SU-DHL-6 (cell line): ENCODE measurements at regions not wholly inside any gene's neighbourhood (a gene's known extent, or its start where the extent isn't known, plus 50 kb on each side); places are given as distances from the start of the nearest gene placed in this dataset.
"Not testable (repeated sequence)": the region's sequence is repeated elsewhere in the genome, so short reads cannot be mapped to it uniquely, and the experiment has no call there.

Source experiments
- H2AFZ ChIP-seq: fragments of 200-600 bp; sonication (generic); 2 replicates; pipeline ENCODE4 v1.6.1; 2014; ENCODE audit warnings: low read depth, mild to moderate bottlenecking, moderate library complexity, mixed read lengths, antibody characterized with exemption, low read length; ENCODE audit not compliant: severe bottlenecking
- H3F3A ChIP-seq: fragments of 200-600 bp; shearing (Covaris generic); 2 replicates; pipeline ENCODE4 v1.6.0; 2016; ENCODE audit warnings: antibody characterized with exemption, mild to moderate bottlenecking; ENCODE audit not compliant: insufficient read depth
- H3K27ac ChIP-seq: fragments of 200-600 bp; sonication (generic); 2 replicates; pipeline ENCODE4 v1.5.1; 2016; ENCODE audit warnings: low read depth, mild to moderate bottlenecking, low read length, moderate library complexity, mixed read lengths
- H3K27me3 ChIP-seq: fragments of 200-600 bp; sonication (generic), shearing (Covaris generic); 2 replicates; pipeline ENCODE4 v1.6.0; 2014; ENCODE audit warnings: mild to moderate bottlenecking, low read length
- H3K36me3 ChIP-seq: fragments of 200-600 bp; sonication (generic); 2 replicates; pipeline ENCODE4 v1.6.1; 2014; ENCODE audit warnings: mild to moderate bottlenecking, low read length, mixed read lengths
- H3K4me2 ChIP-seq: fragments of 300-600, 200-600 bp; shearing (Covaris generic), sonication (generic); 2 replicates; pipeline ENCODE4 v1.6.0; 2014; ENCODE audit warnings: low read length, low read depth, mild to moderate bottlenecking; ENCODE audit not compliant: poor library complexity, severe bottlenecking
- H3K4me3 ChIP-seq: fragments of 200-600 bp; sonication (generic); 2 replicates; pipeline ENCODE4 v1.5.1; 2014; ENCODE audit warnings: antibody characterized with exemption, low read length, mild to moderate bottlenecking, mixed read lengths; ENCODE audit not compliant: insufficient read depth, poor library complexity, severe bottlenecking
- H3K79me2 ChIP-seq: fragments of 200-600 bp; sonication (generic); 2 replicates; pipeline ENCODE4 v1.6.1; 2014; ENCODE audit warnings: mild to moderate bottlenecking, low read length, moderate library complexity; ENCODE audit not compliant: insufficient read depth
- H3K9ac ChIP-seq: fragments of 200-600 bp; sonication (generic); 2 replicates; pipeline ENCODE4 v1.7.0; 2014; ENCODE audit warnings: mild to moderate bottlenecking, low read length
- H3K9me2 ChIP-seq: fragments of 200-600 bp; sonication (generic); replicated peaks from 2 replicates; pipeline ENCODE4 v1.6.1; 2014; ENCODE audit warnings: low read length; ENCODE audit not compliant: insufficient read depth
- H3K9me3 ChIP-seq: fragments of 200-600 bp; sonication (generic); 2 replicates; pipeline ENCODE4 v1.6.1; 2014; ENCODE audit warnings: low read length, mixed read lengths; ENCODE audit not compliant: insufficient read depth
- H4K20me1 ChIP-seq: fragments of 200-600 bp; sonication (generic); 2 replicates; pipeline ENCODE4 v1.6.1; 2014; ENCODE audit warnings: low read depth, mild to moderate bottlenecking, antibody characterized with exemption, low read length, moderate library complexity, mixed read lengths
- CTCF ChIP-seq: fragments of 200-600 bp; sonication (generic); IDR thresholded peaks from one replicate; pipeline ENCODE4 v1.5.1; 2017; ENCODE audit warnings: antibody characterized with exemption, mild to moderate bottlenecking, low read length, moderate library complexity; ENCODE audit not compliant: insufficient read depth, poor library complexity, severe bottlenecking
- EZH2phosphoT487 ChIP-seq: fragments of 200-600 bp; sonication (generic), shearing (Covaris generic); conservative IDR thresholded peaks from 2 replicates; pipeline ENCODE4 v1.6.1; 2018; ENCODE audit warnings: mild to moderate bottlenecking, antibody characterized with exemption, low read length, moderate library complexity, mixed read lengths

GRCh38 chr2:15758848-15759247 is 167.2 kb downstream of the DDX1 start:
- no peaks in the 10 kb centered on the region for H3K79me2 ChIP-seq
- H3K4me2 ChIP-seq, result no peak overlapping the region
- no peaks in the 10 kb centered on the region for H3K36me3 ChIP-seq
- no peaks in the 10 kb centered on the region for H3K9me2 ChIP-seq
- H3K9ac ChIP-seq, result no peak overlapping the region
- H2AFZ ChIP-seq, result no peak overlapping the region
- H3K27me3 ChIP-seq, result no peaks in the 10 kb centered on the region
- H3F3A ChIP-seq, result no peaks in the 10 kb centered on the region
- H4K20me1 ChIP-seq, result no peaks in the 10 kb centered on the region
- TF ChIP-seq EZH2phosphoT487, result no peak
- TF ChIP-seq CTCF, result no peak
- no peaks in the 10 kb centered on the region for H3K9me3 ChIP-seq
- H3K4me3 ChIP-seq, result no peak overlapping the region
- H3K27ac ChIP-seq, result no peak overlapping the region

GRCh38 chr2:15759385-15759784 is 167.7 kb downstream of the DDX1 start:
- Histone ChIP-seq H3K27me3 (no peaks in the 10 kb centered on the region), H2AFZ (no peak overlapping the region), H3K4me2 (no peak overlapping the region), H3K9me2 (no peaks in the 10 kb centered on the region), H3K79me2 (no peaks in the 10 kb centered on the region), H3K9ac (no peak overlapping the region), H3K27ac (no peak overlapping the region), H4K20me1 (no peaks in the 10 kb centered on the region), H3K36me3 (no peaks in the 10 kb centered on the region), H3K4me3 (no peak overlapping the region), H3F3A (no peaks in the 10 kb centered on the region), H3K9me3 (no peaks in the 10 kb centered on the region)
- no peak for TF ChIP-seq CTCF
- TF ChIP-seq EZH2phosphoT487, result no peak

GRCh38 chr2:15759791-15760190 is 168.1 kb downstream of the DDX1 start:
- H3K27me3 ChIP-seq, H3K4me3 ChIP-seq, H3K9me2 ChIP-seq, H3K9ac ChIP-seq, H3K9me3 ChIP-seq, H3K36me3 ChIP-seq, H4K20me1 ChIP-seq, H3K4me2 ChIP-seq, H3K79me2 ChIP-seq, H3F3A ChIP-seq, H2AFZ ChIP-seq, H3K27ac ChIP-seq: not testable (repeated sequence)

GRCh38 chr2:15760232-15760910 is 168.7 kb downstream of the DDX1 start:
- Histone ChIP-seq H3K36me3 (no peaks in the 10 kb centered on the region), H3K9ac (no peak overlapping the region)

More at GRCh38 chr2:15760232-15760910, 168.7 kb downstream of the DDX1 start:
- no peaks in the 10 kb centered on the region for H3K79me2 ChIP-seq
- no peak overlapping the region for H2AFZ ChIP-seq
- no peaks in the 10 kb centered on the region for H3K9me2 ChIP-seq
- no peaks in the 10 kb centered on the region for H3K9me3 ChIP-seq
- no peak overlapping the region for H3K4me2 ChIP-seq
- H3K27ac ChIP-seq, result no peak overlapping the region
- H4K20me1 ChIP-seq, result no peaks in the 10 kb centered on the region
- TF ChIP-seq EZH2phosphoT487 (no peak), CTCF (no peak)
- H3K4me3 ChIP-seq, result no peak overlapping the region
- H3K27me3 ChIP-seq, result no peaks in the 10 kb centered on the region
- no peaks in the 10 kb centered on the region for H3F3A ChIP-seq
